HCT116 (cell line): ENCODE measurements at regions not wholly inside any gene's neighbourhood (a gene's known extent, or its start where the extent isn't known, plus 50 kb on each side); places are given as distances from the start of the nearest gene placed in this dataset.

ENCODE experiments used
- ATAC-seq: fragments of 200-7000 bp; cut with Tn5 transposase; 2 replicates; pipeline ENCODE4 v1.9.1; 2020; ENCODE audit warnings: mild to moderate bottlenecking, moderate library complexity
- BruUV-seq: library from RNA; stranded (reverse); fragments of 400-500 nt; replicated peaks from 2 replicates; lab custom pipeline; 2021; lab: Mats Ljungman, UMichigan
- CTCF ChIA-PET: fragments of 300-600 bp; sonication (Branson Sonifier 250); formaldehyde crosslinking; loops from one replicate; lab custom pipeline; 2021; ENCODE audit warnings: antibody characterized with exemption; lab: Charles Lee
- POLR2A ChIA-PET: fragments of 300-600, 350-600 bp; sonication (Branson Sonifier 250); formaldehyde crosslinking; loops from one replicate; lab custom pipeline; 2021; ENCODE audit warnings: antibody characterized with exemption; lab: Charles Lee
- RAD21 ChIA-PET, 2 experiments: fragments of 300-600 bp; sonication (Branson Sonifier 250); formaldehyde crosslinking; loops; one replicate each; lab custom pipeline; 2023; ENCODE audit warnings: low total read pairs in 2 of 2; ENCODE audit not compliant: uncharacterized antibody in 2 of 2, unreplicated experiment in 2 of 2, low non-redundant PET in 1 of 2; lab: Charles Lee
- DNase-seq: peaks from one replicate; pipeline ENCODE4 v3.0.0-alpha.2; 2010; ENCODE audit warnings: low read depth, low spot score
- H2AFZ ChIP-seq: fragments of 200-600 bp; shearing (Covaris generic), sonication (generic); 2 replicates; pipeline ENCODE4 v1.6.1; 2017; ENCODE audit warnings: low read depth, mixed run types, mixed read lengths, antibody characterized with exemption, low read length; ENCODE audit not compliant: poor library complexity, severe bottlenecking
- H3K27ac ChIP-seq: 2 replicates; pipeline ENCODE4 v1.5.1; 2012; ENCODE audit warnings: low read depth, low read length
- H3K27me3 ChIP-seq: fragments of 200-600 bp; sonication (generic); 2 replicates; pipeline ENCODE4 v1.6.1; 2016; ENCODE audit warnings: mixed run types, low read length, mixed read lengths; ENCODE audit not compliant: insufficient read depth
- H3K36me3 ChIP-seq, 2 experiments: fragments of 200-500 bp in 1 of 2; fragments of 200-600 bp in 1 of 2; sonication (Bioruptor generic) in 1 of 2; sonication (generic) in 1 of 2; 2 replicates each; pipeline versions ENCODE4 v1.5.1 to v1.6.1; 2014 to 2016; ENCODE audit warnings: low read length in 2 of 2, inconsistent platforms in 1 of 2, mixed read lengths in 1 of 2, mixed run types in 1 of 2; ENCODE audit not compliant: insufficient read depth in 2 of 2, control insufficient read depth in 1 of 2
- H3K4me1 ChIP-seq, 2 experiments: fragments of 200-600 bp in 1 of 2; sonication (generic) in 1 of 2; 2 replicates each; pipeline versions ENCODE4 v1.5.1 to v1.6.1; 2012 to 2017; ENCODE audit warnings: low read length in 2 of 2, inconsistent platforms in 1 of 2, mild to moderate bottlenecking in 1 of 2, mixed read lengths in 1 of 2, mixed run types in 1 of 2, moderate library complexity in 1 of 2; ENCODE audit not compliant: insufficient read depth in 2 of 2, control insufficient read depth in 1 of 2
- H3K4me2 ChIP-seq: fragments of 200-600 bp; sonication (generic); 2 replicates; pipeline ENCODE4 v1.6.1; 2017; ENCODE audit warnings: mixed run types, low read length, mixed read lengths
- H3K4me3 ChIP-seq, 2 experiments: fragments of 200-600 bp in 1 of 2; sonication (generic) in 1 of 2; replicated peaks in 1 of 2; 2 replicates each; pipeline ENCODE4 v1.5.1; 2011 to 2016; ENCODE audit warnings: low read length in 2 of 2, control low read depth in 1 of 2, low read depth in 1 of 2, mild to moderate bottlenecking in 1 of 2, mixed read lengths in 1 of 2, mixed run types in 1 of 2
- H3K79me2 ChIP-seq: fragments of 200-600 bp; sonication (generic); 2 replicates; pipeline ENCODE4 v1.6.1; 2017; ENCODE audit warnings: mild to moderate bottlenecking, mixed run types, low read length, moderate library complexity, mixed read lengths; ENCODE audit not compliant: insufficient read depth
- H3K9ac ChIP-seq: fragments of 200-600 bp; sonication (generic); 2 replicates; pipeline ENCODE4 v1.6.1; 2016; ENCODE audit warnings: low read length, mixed read lengths
- H3K9me2 ChIP-seq: fragments of 200-600 bp; sonication (generic), shearing (Covaris generic); 2 replicates; pipeline ENCODE4 v1.6.1; 2017; ENCODE audit warnings: mixed run types, mild to moderate bottlenecking, moderate library complexity; ENCODE audit not compliant: insufficient read depth
- H3K9me3 ChIP-seq, 2 experiments: fragments of 200-500 bp in 1 of 2; fragments of 200-600 bp in 1 of 2; sonication (Bioruptor generic) in 1 of 2; sonication (generic) in 1 of 2; 2 replicates each; pipeline ENCODE4 v1.6.1; 2014 to 2017; ENCODE audit warnings: low read length in 2 of 2, mixed read lengths in 2 of 2, inconsistent platforms in 1 of 2, low read depth in 1 of 2, mild to moderate bottlenecking in 1 of 2, mixed run types in 1 of 2, moderate library complexity in 1 of 2; ENCODE audit not compliant: control insufficient read depth in 1 of 2, insufficient read depth in 1 of 2
- H4K20me1 ChIP-seq: fragments of 200-600 bp; sonication (generic), shearing (Covaris generic); 2 replicates; pipeline ENCODE4 v1.6.1; 2017; ENCODE audit warnings: mixed run types, mild to moderate bottlenecking, moderate library complexity; ENCODE audit not compliant: insufficient read depth
- CEBPB ChIP-seq: IDR thresholded peaks from 2 replicates; pipeline ENCODE4 v1.6.1; 2012; ENCODE audit warnings: low read depth
- EZH2phosphoT487 ChIP-seq: fragments of 200-600 bp; IDR thresholded peaks from 2 replicates; pipeline ENCODE4 v1.6.1; 2018; ENCODE audit warnings: antibody characterized with exemption, borderline replicate concordance
- FOSL1 ChIP-seq: IDR thresholded peaks from 2 replicates; pipeline ENCODE4 v1.6.1; 2012; ENCODE audit warnings: low read depth
- JUND ChIP-seq: IDR thresholded peaks from 2 replicates; pipeline ENCODE4 v1.6.1; 2012
- POLR2AphosphoS5 ChIP-seq: IDR thresholded peaks from 2 replicates; pipeline ENCODE4 v1.6.1; 2011; ENCODE audit warnings: mild to moderate bottlenecking, low read depth, low read length, moderate library complexity
- TCF7L2 ChIP-seq: IDR thresholded peaks from 2 replicates; pipeline ENCODE4 v1.7.0; 2011; ENCODE audit warnings: borderline replicate concordance, inconsistent platforms; ENCODE audit not compliant: insufficient read depth, insufficient read length; ENCODE audit errors: extremely low read depth
- ZFX ChIP-seq: fragments of 450-650 bp; IDR thresholded peaks from 2 replicates; pipeline ENCODE4 v1.6.1; 2017
- ZNF274 ChIP-seq: fragments of 200-500 bp; sonication (Bioruptor generic); IDR thresholded peaks from 2 replicates; pipeline ENCODE4 v1.6.1; 2014; ENCODE audit warnings: mild to moderate bottlenecking, low read depth, low read length, inconsistent platforms
- intact Hi-C: fragments of 100-400 bp; cut with micrococcal nuclease; formaldehyde crosslinking; loops from 2 replicates; pipeline ENCODE4 v1.10.0; 2022
- TF ChIP-seq, protein P1 (sequence below), 3 experiments: fragments of 200-600 bp in 1 of 3; sonication (generic) in 1 of 3; IDR thresholded peaks in 2 of 3; conservative IDR thresholded peaks in 1 of 3; 2 replicates each; pipeline ENCODE4 v1.5.1; 2012 to 2017; ENCODE audit warnings: low read depth in 2 of 3, low read length in 2 of 3, antibody characterized with exemption in 1 of 3, borderline replicate concordance in 1 of 3, control low read depth in 1 of 3, mild to moderate bottlenecking in 1 of 3, mixed read lengths in 1 of 3, mixed run types in 1 of 3, moderate library complexity in 1 of 3; ENCODE audit not compliant: insufficient read depth in 1 of 3
- TF ChIP-seq, protein P2 (sequence below): IDR thresholded peaks from 2 replicates; pipeline ENCODE4 v1.6.1; 2012
- TF ChIP-seq, protein P3 (sequence below): IDR thresholded peaks from 2 replicates; pipeline ENCODE4 v1.6.1; 2012

DNA sequence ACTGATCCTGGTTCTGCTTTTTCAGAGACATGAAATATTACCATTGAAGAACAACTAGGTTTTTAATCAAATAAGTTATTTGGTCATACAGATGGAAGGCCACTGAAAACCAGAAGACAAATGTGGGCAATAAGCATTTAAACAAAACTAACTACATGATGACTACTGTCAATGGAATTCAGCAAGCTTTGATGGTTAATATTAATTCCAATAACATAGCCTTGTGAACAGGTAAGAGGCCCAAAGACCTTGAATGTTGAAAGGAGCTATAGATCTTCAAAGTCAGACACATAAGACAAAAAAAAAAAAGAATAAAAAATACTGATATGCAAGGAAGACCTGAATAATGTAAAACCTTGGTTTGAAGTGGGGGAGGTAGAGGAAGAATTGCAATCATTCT, 1955.6 kb upstream of the CELF4 start:
- no peak overlapping the region for H3K4me3 ChIP-seq
- no peaks in the 10 kb centered on the region for H3K9me3 ChIP-seq
- no peaks in the 10 kb centered on the region for H3K36me3 ChIP-seq
- no TSS peak for BruUV-seq
- intact Hi-C loops, result no loop called here
- H3K27ac ChIP-seq, result no peak overlapping the region
- no peaks in the 10 kb centered on the region for H3K9me2 ChIP-seq
- H3K9ac ChIP-seq, result no peak overlapping the region
- DNase-seq, result no peak
- TF ChIP-seq, protein P1, sequence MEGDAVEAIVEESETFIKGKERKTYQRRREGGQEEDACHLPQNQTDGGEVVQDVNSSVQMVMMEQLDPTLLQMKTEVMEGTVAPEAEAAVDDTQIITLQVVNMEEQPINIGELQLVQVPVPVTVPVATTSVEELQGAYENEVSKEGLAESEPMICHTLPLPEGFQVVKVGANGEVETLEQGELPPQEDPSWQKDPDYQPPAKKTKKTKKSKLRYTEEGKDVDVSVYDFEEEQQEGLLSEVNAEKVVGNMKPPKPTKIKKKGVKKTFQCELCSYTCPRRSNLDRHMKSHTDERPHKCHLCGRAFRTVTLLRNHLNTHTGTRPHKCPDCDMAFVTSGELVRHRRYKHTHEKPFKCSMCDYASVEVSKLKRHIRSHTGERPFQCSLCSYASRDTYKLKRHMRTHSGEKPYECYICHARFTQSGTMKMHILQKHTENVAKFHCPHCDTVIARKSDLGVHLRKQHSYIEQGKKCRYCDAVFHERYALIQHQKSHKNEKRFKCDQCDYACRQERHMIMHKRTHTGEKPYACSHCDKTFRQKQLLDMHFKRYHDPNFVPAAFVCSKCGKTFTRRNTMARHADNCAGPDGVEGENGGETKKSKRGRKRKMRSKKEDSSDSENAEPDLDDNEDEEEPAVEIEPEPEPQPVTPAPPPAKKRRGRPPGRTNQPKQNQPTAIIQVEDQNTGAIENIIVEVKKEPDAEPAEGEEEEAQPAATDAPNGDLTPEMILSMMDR (IDR thresholded peaks at IDR 0.05 in 2 of 3, conservative IDR thresholded peaks at IDR 0.05 in 1 of 3; ENCODE audit: borderline replicate concordance in 1 of 3, insufficient read depth in 1 of 3, low read depth in 2 of 3, low read length in 2 of 3), result no peak
- TF ChIP-seq FOSL1 (no peak), JUND (0 out of 2 replicates have a peak, but pooled peaks have one; percentile 16), TCF7L2 (peak; percentile 75), POLR2AphosphoS5 (no peak)
- H3K27me3 ChIP-seq, result no peaks in the 10 kb centered on the region
- no peaks in the 10 kb centered on the region for H3K79me2 ChIP-seq
- peaks cover 18 to 52% of the 10 kb centered on the region in 2 experiments for H3K4me1 ChIP-seq
- no peak for ATAC-seq
- ChIA-PET CTCF (no interaction called here), RAD21 (no interaction called here), POLR2A (no interaction called here)
- peak overlapping the region; percentile 44 for H3K4me2 ChIP-seq
- H2AFZ ChIP-seq, result no peak overlapping the region
- no peaks in the 10 kb centered on the region for H4K20me1 ChIP-seq

DNA sequence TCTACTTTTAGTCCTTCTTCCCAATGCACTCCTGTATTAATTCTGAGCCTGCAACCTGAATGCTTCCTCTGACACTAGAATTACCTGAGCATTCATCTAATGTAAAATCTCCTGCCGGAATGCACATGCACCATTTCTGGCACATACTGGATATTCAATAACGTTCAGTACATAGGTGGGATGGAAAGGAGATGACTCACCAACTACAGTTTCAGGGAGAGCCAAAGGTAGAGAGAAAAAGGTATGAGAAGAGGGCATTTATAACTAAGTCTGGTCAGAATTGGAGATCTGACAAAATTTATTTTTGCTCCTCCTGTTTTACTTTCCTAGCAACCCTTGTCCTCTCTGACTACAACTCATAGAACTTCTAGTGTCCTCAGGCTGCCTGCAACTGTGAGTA, 1954.1 kb upstream of the CELF4 start:
- TF ChIP-seq JUND (no peak), EZH2phosphoT487 (no peak), FOSL1 (no peak), CEBPB (no peak), TCF7L2 (no peak), ZNF274 (no peak), ZFX (no peak)
- TF ChIP-seq, protein P2, sequence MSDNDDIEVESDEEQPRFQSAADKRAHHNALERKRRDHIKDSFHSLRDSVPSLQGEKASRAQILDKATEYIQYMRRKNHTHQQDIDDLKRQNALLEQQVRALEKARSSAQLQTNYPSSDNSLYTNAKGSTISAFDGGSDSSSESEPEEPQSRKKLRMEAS, result no peak
- TF ChIP-seq, protein P3, sequence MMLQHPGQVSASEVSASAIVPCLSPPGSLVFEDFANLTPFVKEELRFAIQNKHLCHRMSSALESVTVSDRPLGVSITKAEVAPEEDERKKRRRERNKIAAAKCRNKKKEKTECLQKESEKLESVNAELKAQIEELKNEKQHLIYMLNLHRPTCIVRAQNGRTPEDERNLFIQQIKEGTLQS, result no peak
- Histone ChIP-seq H3K9me2 (no peaks in the 10 kb centered on the region), H3K36me3 (no peaks in the 10 kb centered on the region), H3K4me3 (0 out of 4 replicates have a peak overlapping the region, but pooled peaks of 1 of the 2 experiments have one; percentile 3), H4K20me1 (no peaks in the 10 kb centered on the region), H3K9me3 (no peaks in the 10 kb centered on the region), H3K27ac (no peak overlapping the region), H3K27me3 (no peaks in the 10 kb centered on the region), H3K79me2 (no peaks in the 10 kb centered on the region), H3K4me2 (peak overlapping the region; percentile 34), H3K4me1 (peaks cover 18 to 51% of the 10 kb centered on the region in 2 experiments), H2AFZ (no peak overlapping the region), H3K9ac (no peak overlapping the region)
- RAD21 ChIA-PET, result no interaction called here
- CTCF ChIA-PET, result no interaction called here
- ATAC-seq (peak; percentile 52; the same call in 1 of the 2 replicates), DNase-seq (no peak)
- POLR2A ChIA-PET, result no interaction called here
- BruUV-seq, result no TSS peak
- intact Hi-C loops, result no loop called here
